ENCODE measurements at regions not wholly inside any gene's neighbourhood (a gene's known extent, or its start where the extent isn't known, plus 50 kb on each side); places are given as distances from the start of the nearest gene placed in this dataset.

DNA sequence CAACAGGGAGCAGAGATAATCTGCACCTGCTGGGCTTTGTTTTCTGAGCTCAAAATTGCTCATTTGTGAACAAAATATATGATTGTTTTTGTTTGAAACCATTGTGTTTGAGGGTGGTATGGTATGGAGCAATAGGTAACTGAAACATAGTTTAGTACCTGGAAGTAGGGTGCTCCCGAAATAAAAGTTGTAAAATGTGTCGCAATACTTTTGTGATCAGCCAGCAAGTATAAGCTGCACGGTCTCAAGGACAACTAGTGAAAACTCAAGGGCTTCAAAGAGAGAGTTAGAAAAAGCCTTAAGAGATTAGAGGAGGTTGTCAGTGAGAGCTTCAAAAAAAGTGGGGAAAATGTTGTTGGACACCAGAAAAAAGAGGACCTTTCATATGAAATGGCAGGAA lies 579.8 kb upstream of the POU3F2 start:
- no peaks in the 10 kb centered on the region for H3K9me3 ChIP-seq (ENCODE audit: insufficient read depth in 2 of 2, low read depth in 1 of 2, low read length in 1 of 2)
- DNase-seq (ENCODE audit: low read depth in 1 of 2, low spot score in 2 of 2) (no peak), FAIRE-seq (no peak)
- no peak overlapping the region for H3K27ac ChIP-seq (ENCODE audit: low read depth, low read length)
- CTCF ChIA-PET (ENCODE audit: partially characterized antibody): no interaction called here
- no peak overlapping the region for H4K91ac ChIP-seq (replicated peaks; ENCODE audit: insufficient read length, low read length)
- H2BK15ac ChIP-seq (ENCODE audit: low read length): no peak overlapping the region
- no peak overlapping the region for H3K4me3 ChIP-seq (ENCODE audit: extremely low read depth in 1 of 4, insufficient read depth in 2 of 4, low read depth in 3 of 4, low read length in 4 of 4)
- H2BK12ac ChIP-seq (ENCODE audit: low read depth, low read length): no peak overlapping the region
- no peak overlapping the region for H3K14ac ChIP-seq (ENCODE audit: insufficient read length)
- no peaks in the 10 kb centered on the region for H3K36me3 ChIP-seq (ENCODE audit: control insufficient read depth in 2 of 4, insufficient read depth in 4 of 4, low read length in 3 of 4)
- no peak overlapping the region for H2AK5ac ChIP-seq (ENCODE audit: low read depth, low read length)
- no peak overlapping the region for H2BK5ac ChIP-seq (ENCODE audit: low read depth, low read length)
- no peaks in the 10 kb centered on the region for H3K27me3 ChIP-seq (replicated peaks in 1 of 4; ENCODE audit: control insufficient read depth in 3 of 4, extremely low read depth in 1 of 4, insufficient read depth in 3 of 4, low read length in 3 of 4)
- H4K20me1 ChIP-seq (replicated peaks in 1 of 2; ENCODE audit: control insufficient read depth in 1 of 2, insufficient read depth in 2 of 2, low read length in 2 of 2): no peaks in the 10 kb centered on the region
- H3K18ac ChIP-seq (ENCODE audit: extremely low read depth, low read length): no peak overlapping the region
- POLR2A ChIA-PET (ENCODE audit: partially characterized antibody): no interaction called here
- no peak overlapping the region for H2BK120ac ChIP-seq (replicated peaks; ENCODE audit: low read depth, low read length)
- H3K79me2 ChIP-seq (ENCODE audit: control insufficient read depth in 1 of 2, insufficient read depth in 2 of 2, low read length in 2 of 2): no peaks in the 10 kb centered on the region
- no peak overlapping the region for H3K9ac ChIP-seq (replicated peaks in 1 of 4; ENCODE audit: extremely low read depth in 1 of 4, low read depth in 3 of 4, low read length in 3 of 4)
- WGBS, 2 experiments (ENCODE audit: extremely low coverage in 1 of 2, insufficient coverage in 1 of 2, insufficient read length in 1 of 2, insufficient replicate concordance in 2 of 2, low coverage in 1 of 2, low lambda C conversion rate in 2 of 2, missing lambda C conversion rate in 1 of 2): 87% methylated on average over 3 of the region's 3 CpGs; no CpG with 5 or more reads in 1 of the 2 experiments
- no peaks in the 10 kb centered on the region for H3K79me1 ChIP-seq (ENCODE audit: low read depth, low read length)
- H3K23ac ChIP-seq (ENCODE audit: insufficient read length): no peak overlapping the region
- H3K56ac ChIP-seq (replicated peaks; ENCODE audit: insufficient read length, low read depth, low read length): no peak overlapping the region
- no peak overlapping the region for H2BK20ac ChIP-seq (ENCODE audit: low read length)
- H3K4ac ChIP-seq (replicated peaks; ENCODE audit: insufficient read length, low read depth, low read length): no peak overlapping the region
- H3K4me2 ChIP-seq (ENCODE audit: insufficient read depth in 1 of 2, low read depth in 2 of 2, low read length in 2 of 2): no peak overlapping the region
- no peak overlapping the region for H4K5ac ChIP-seq (ENCODE audit: insufficient read length, low read depth, low read length)
- no peaks in the 10 kb centered on the region for H3K23me2 ChIP-seq (ENCODE audit: low read depth, low read length)
- peaks cover 0 to 3% (median 0%) of the 10 kb centered on the region in 4 experiments; a peak in 1 of 7 replicates for H3K4me1 ChIP-seq (replicated peaks in 1 of 4; ENCODE audit: control insufficient read depth in 3 of 4, insufficient read depth in 4 of 4, low read length in 3 of 4)
- no peak overlapping the region for H2AFZ ChIP-seq (ENCODE audit: low read length)
- no peak overlapping the region for H4K8ac ChIP-seq (ENCODE audit: extremely low read depth, insufficient read depth, low read length)
- TF ChIP-seq CEBPB (IDR thresholded peaks at IDR 0.05; ENCODE audit: low read depth, low read length) (peak; percentile 70; the same call in 1 of the 2 replicates), BCL11A (IDR thresholded peaks at IDR 0.05; ENCODE audit: low read depth in 2 of 2, low read length in 2 of 2) (no peak)
